GM20000 (cell line): ENCODE measurements at regions not wholly inside any gene's neighbourhood (a gene's known extent, or its start where the extent isn't known, plus 50 kb on each side); places are given as distances from the start of the nearest gene placed in this dataset.

ENCODE experiments used
- DNase-seq: peaks from one replicate; pipeline ENCODE4 v3.0.0; 2012; ENCODE audit warnings: low spot score
- TF ChIP-seq, protein P1 (sequence below): IDR thresholded peaks from 2 replicates; pipeline ENCODE4 v1.5.1; 2012; ENCODE audit warnings: mild to moderate bottlenecking, control low read depth; ENCODE audit errors: extremely low read depth, missing control alignments

DNA sequence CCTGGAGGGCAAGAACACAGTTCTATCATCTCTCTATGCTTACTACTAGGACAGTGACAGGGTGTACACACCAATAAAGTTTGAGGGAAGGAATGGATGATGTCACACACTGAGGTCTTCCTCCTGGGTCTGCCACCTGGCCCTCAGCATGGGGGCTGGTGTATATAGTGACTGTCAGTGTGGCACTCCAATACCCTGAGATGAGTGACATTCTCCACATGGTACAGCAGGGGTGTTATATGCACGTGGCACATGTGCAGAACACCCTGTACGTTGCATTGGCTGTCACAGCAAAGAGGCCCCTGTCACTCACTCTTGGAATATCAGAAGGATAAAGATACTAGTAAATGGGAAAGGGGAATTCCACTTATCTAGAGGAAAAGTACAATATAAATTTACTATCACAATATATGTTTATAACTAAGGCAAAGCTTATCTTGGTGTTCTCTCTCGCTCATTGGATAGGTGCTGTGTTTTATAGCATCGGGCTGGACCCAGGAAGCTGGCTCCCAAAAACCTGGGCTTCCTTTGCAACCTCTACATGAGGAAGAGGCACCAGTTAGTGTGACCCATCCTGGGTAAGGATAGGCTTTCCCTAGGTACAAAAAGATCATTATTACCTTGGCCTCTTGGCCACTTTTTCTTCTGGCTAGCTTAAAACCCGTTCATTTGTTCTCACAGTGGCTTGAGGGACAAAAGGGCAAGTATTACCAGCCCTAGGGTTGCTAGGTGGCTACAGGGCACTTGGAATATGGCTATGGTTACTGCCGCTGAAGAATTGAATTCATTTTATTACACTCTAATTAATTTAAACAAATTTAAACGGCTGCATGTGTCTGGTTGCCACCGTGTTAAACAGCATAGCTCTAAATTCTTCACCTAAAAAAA, 54.8 kb upstream of the HES1 start:
- DNase-seq: no peak
- TF ChIP-seq, protein P1, sequence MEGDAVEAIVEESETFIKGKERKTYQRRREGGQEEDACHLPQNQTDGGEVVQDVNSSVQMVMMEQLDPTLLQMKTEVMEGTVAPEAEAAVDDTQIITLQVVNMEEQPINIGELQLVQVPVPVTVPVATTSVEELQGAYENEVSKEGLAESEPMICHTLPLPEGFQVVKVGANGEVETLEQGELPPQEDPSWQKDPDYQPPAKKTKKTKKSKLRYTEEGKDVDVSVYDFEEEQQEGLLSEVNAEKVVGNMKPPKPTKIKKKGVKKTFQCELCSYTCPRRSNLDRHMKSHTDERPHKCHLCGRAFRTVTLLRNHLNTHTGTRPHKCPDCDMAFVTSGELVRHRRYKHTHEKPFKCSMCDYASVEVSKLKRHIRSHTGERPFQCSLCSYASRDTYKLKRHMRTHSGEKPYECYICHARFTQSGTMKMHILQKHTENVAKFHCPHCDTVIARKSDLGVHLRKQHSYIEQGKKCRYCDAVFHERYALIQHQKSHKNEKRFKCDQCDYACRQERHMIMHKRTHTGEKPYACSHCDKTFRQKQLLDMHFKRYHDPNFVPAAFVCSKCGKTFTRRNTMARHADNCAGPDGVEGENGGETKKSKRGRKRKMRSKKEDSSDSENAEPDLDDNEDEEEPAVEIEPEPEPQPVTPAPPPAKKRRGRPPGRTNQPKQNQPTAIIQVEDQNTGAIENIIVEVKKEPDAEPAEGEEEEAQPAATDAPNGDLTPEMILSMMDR: no peak

GRCh38 chr3:194081826-194082225, 54.1 kb upstream of the HES1 start:
- no peak for DNase-seq
- TF ChIP-seq, protein P1: no peak

GRCh38 chr3:194082743-194083636, 53.0 kb upstream of the HES1 start:
- TF ChIP-seq, protein P1: no peak

GRCh38 chr3:194083637-194084224, 52.2 kb upstream of the HES1 start:
- TF ChIP-seq, protein P1: no peak
- DNase-seq: no peak

More at GRCh38 chr3:194082743-194083636, 53.0 kb upstream of the HES1 start:
- DNase-seq: no peak

- TF ChIP-seq, protein P1: no peak
- DNase-seq: peak; percentile 54
Observed at GRCh38 chr3:194084284-194084683, 51.7 kb upstream of the HES1 start.
